Stimulated activated CD4-positive, alpha-beta T cell treated with anti-CD3 and anti-CD28 coated beads, Interleukin-12 subunit alpha, Interleukin-12 subunit beta, amount 100 ng/mL, for 24 hours (primary cell): ENCODE measurements at regions not wholly inside any gene's neighbourhood (a gene's known extent, or its start where the extent isn't known, plus 50 kb on each side); places are given as distances from the start of the nearest gene placed in this dataset.
"Not testable (repeated sequence)": the region's sequence is repeated elsewhere in the genome, so short reads cannot be mapped to it uniquely, and the experiment has no call there.

Experiments
- DNase-seq, 2 experiments: peaks; one replicate each; pipeline ENCODE4 v3.0.0-alpha.2; 2020; ENCODE audit warnings: low read depth in 2 of 2

GRCh38 chr10:109104806-109105205, 818.5 kb downstream of the XPNPEP1 start:
- DNase-seq = no peak

DNA sequence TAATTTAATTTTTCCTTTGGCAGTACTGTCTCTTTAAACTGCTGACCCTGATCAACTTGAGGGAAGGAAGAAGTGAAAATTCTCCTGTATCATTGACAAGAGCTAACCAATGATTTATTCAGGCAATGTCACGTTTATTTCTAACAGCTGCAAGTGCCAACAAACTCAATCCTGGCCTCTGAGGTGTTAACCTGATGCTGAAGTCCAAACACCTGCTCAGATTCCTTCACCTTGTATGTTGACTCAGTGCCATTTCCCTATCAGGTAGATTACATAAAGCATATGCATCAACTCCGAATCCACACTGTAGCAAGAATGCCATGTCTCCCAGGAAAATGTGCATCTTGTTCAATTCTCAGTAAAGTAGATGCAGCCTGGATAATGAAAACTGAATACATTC, 820.0 kb downstream of the XPNPEP1 start:
- DNase-seq = no peak

GRCh38 chr10:109089779-109090178, 833.5 kb downstream of the XPNPEP1 start:
- no peak for DNase-seq

GRCh38 chr10:109071539-109071938, 851.8 kb downstream of the XPNPEP1 start:
- DNase-seq = no peak

DNA sequence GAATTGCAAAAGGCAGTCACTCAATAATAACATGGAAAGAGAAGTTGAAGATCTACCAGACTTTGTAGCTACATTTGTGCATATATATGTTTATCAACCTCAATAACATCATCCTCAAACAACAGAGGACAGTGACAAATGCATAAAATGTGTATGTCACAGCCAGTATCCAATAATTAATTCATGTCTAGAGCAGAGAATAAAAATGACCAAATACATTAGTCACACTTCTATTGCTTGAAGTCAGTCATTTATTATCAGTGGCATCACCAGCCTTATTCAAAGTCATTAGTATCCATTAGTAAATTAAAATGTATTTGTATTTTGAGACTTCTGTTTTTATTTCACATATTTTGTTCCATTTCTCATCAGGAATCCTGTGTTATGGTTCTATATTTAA, 852.8 kb downstream of the XPNPEP1 start:
- no peak for DNase-seq

- no peak for DNase-seq
Measured at GRCh38 chr10:109067031-109067430, 856.3 kb downstream of the XPNPEP1 start.

GRCh38 chr10:109065821-109066220, 857.5 kb downstream of the XPNPEP1 start:
- no peak for DNase-seq

DNA sequence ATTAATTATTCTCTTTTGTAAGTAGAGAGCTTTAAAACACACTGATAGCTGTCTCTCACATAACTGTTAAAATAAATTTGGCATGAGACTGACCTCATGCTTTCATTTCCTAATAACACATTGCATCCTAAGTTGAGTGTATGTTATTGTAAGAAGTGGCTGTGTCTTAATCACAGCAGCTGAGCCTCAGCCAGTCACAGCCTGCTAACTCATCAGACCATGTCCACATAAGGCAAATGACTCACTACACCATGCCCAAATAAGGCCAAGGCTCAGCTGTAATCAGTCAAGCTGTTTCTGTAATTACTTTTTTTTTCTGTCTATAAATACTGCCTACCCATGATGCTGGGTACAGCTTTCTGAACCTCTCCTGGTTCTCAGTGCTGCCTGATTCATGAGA, 860.9 kb downstream of the XPNPEP1 start:
- no peak for DNase-seq

DNA sequence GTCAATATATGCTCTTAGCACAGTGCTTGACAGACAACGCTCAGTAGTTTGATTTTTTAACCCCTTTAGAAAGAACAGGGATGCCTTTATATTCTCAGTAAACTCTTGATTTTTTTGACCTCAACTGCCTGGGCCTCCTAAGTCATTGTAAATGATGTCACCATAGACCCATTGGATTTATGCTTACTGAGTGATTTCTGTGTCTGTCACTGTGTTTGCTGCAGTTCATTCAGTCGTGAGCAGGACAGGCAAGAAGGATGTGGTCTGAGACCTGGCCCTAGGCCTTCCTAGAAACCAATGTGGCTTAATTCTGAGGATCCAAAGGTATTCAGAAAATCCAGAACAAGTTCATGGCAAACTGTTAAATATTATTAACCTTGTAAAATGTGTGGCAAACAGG, 868.1 kb downstream of the XPNPEP1 start:
- no peak for DNase-seq

- DNase-seq = no peak
Measured at GRCh38 chr10:109047856-109048255, 875.5 kb downstream of the XPNPEP1 start.

DNA sequence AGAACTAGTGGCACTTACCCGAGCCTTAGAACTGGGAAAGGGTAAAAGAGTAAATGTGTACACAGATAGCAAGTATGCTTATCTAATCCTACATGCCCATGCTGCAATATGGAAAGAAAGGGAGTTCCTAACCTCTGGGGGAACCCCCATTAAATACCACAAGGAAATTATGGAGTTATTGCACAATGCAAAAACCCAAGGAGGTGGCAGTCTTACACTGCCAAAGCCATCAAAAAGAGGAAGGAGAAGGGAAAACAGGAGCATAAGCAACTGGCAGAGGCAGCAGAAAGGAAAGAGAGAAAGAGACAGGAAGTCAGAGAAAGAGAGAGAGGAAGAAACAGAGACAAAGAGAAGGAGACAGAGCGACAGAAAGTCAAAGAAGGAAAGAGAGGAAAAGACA, 876.9 kb downstream of the XPNPEP1 start:
- not testable (repeated sequence) for DNase-seq

- no peak for DNase-seq
Measured at GRCh38 chr10:109040622-109041021, 882.7 kb downstream of the XPNPEP1 start.

DNA sequence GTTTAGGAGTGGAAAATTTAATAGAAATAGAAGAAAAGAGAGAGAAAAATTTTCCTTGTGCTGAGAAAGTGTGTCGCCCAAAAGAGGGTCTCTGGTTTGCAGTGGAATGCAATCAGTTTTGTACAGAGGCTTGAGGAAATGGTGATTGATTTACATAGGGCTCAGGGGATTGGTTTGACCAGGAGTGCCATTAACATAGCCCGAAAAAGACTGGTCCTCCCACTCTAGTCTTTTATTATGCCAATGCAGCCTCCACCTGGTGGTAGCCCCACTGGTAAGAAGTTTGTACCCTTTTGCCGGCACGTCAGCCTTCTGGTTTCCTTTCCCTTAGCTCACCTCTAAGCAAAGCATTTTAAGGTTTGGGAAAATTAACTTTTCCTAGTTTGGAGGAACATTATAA, 885.3 kb downstream of the XPNPEP1 start:
- no peak for DNase-seq

DNA sequence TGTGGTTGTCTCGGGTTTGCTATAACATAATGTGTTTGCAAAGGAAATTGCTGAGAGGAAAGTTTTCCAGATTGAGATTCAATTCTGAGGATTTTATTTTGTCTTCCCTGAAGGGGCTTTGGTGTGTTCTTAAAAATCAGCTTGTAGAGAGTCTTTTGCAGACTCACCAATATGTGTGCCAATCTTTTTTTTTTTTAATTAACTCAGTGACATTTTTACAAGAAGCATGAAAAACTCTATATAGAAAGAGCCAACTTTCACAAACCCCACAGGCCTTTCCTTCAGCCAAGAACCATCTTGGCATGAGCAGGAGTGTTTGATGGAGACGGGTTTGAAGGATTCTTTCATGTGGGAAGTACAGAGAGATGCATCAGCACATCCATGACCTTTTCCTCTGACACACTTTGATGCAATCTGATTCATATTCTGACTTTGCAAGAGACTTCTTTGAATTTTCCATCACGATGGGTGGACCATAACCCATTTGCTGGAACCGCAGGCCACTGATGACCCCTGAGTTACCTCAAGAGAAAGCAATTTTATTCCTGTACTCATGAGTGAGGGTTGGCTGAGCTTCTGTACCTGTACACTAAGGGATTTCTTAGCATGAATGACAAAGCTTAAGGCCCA, 892.6 kb downstream of the XPNPEP1 start:
- no peak for DNase-seq

GRCh38 chr10:109029870-109030269, 893.4 kb downstream of the XPNPEP1 start:
- DNase-seq = no peak

GRCh38 chr10:109027534-109028185, 895.7 kb downstream of the XPNPEP1 start:
- DNase-seq = no peak

DNA sequence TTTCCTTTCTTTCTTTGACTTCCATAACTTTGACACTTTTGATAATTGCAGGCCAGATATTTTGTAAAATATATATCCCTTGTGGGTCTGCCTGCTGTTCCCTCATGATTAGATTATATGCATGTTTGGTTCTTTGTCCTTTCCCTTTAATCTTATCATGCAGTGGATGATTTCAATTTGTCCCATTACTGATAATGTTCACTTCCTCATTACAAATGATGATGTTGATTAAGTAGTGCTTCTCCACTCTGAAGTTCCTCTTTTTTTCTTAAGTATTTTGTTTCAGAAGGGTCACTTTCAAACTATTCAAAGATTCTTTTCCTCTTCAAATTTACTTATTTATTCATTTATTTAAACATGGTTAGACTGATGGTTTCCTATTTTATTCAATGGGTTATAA, 898.1 kb downstream of the XPNPEP1 start:
- DNase-seq = no peak

DNA sequence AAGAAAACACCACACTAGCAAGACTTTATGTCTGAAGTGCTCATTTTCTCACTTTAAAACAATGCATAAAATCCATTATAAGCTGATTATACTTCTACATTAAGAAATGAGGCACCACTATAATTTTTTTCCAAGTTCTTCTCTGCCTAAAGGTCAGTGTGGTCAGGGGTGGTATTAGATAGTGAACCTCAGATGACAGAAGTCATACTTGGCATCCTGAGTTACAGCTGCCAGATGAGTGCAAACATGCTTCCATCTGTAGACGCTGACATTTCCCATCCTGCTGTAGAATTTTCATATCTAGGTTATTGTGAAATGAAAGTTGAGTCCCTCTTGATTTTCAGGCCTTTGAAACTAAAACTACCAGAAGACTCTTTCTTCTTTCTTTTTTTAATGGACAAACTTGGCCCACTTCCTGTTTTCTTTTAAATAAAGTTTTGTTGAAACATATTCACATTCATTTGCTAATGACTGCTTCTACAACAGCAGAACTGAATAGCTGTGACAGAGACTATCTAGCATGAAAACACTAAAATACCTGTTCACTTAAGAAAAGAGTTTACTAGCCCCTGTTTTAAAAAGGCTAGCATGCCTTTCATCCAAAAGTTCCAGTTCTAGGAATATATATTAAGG, 900.8 kb downstream of the XPNPEP1 start:
- DNase-seq = no peak

DNA sequence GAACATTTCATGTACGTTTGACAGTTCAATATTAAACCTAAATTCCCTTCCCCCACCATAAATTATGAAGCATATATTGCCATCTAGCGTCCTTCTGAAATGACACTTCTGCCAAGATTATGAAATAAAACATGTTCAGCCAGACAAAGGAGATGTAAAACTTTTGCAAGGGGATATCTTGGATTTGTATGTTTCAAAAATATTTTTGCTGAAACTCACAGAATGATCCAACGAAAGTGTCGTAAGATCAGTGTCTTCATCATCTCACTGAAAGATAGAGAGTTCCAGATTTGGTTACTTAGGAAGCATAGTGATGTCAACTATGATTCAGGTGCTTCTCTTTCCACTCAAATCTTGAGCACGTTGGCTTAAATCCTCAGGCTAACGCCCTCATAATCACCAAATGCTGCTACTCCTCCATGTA, 904.3 kb downstream of the XPNPEP1 start:
- no peak for DNase-seq

GRCh38 chr10:109007514-109007913, 915.8 kb downstream of the XPNPEP1 start:
- no peak for DNase-seq

DNA sequence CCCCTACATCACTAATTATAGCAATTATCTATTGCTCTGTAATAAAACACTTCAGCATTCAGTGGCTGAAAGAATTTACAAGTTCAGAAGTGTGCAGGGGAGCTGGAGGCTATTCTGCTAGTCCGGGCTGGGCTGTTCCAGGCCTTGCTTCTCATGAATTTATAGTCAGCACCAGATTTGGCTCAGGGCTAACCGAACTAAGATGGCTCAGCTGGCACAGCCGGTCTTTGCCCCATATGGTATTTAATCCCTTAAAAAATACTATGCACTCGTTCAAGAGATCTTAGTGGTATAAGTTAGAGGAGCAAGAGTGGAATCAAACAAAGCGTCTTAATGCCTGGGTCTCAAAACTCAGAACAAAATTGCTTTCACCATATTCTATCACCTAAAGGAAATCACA, 932.9 kb downstream of the XPNPEP1 start:
- DNase-seq = no peak

DNA sequence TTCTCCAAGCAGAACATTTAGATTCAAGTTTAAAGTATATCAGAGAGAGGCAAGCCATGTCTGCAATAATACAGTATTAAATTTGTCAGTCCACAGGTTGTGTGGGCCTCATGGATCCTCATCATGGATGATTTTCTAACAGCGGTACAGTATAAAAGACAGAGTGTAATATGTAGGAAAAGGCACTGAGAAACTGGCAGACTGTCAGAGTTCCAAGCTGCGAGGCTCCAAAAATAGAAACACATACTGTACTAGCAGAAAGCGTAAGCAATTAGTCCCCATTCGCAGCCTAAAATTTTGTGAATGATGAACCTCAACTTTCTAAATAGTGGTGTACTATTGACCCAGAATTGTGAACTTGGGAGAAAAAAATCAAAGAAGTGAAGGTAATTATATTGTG, 933.3 kb downstream of the XPNPEP1 start:
- no peak for DNase-seq

DNA sequence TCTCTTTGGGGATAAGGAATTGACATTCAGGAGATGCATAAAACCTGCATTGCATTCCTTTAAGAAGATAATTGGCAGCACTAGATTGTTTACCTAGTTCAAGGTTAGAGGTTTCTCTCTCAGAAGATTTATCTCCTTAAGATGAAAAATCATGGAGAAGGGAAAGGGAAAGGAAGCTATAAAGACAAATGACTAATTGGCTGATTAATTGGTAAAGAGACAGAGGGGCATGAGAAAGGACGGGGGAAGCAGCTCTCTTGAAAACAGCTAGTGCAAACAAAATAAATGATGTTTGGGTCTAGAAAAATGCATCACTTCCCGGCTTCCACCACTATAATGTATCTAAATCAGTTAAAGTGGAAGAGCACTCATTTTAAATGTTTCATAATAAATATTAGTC, 941.2 kb downstream of the XPNPEP1 start:
- DNase-seq = no peak
